ENCODE measurements at regions not wholly inside any gene's neighbourhood (a gene's known extent, or its start where the extent isn't known, plus 50 kb on each side); places are given as distances from the start of the nearest gene placed in this dataset.
"Not testable (repeated sequence)": the region's sequence is repeated elsewhere in the genome, so short reads cannot be mapped to it uniquely, and the experiment has no call there.

GRCh38 chr4:49233346-49233745, 247.3 kb downstream of the CWH43 start:
- not testable (repeated sequence) for H2BK5ac ChIP-seq (ENCODE audit: low read length); H3K4ac ChIP-seq (ENCODE audit: low read depth, low read length); H3K27me3 ChIP-seq (ENCODE audit: insufficient read depth, low read length, poor library complexity); H2AK5ac ChIP-seq (ENCODE audit: low read length); H3K4me2 ChIP-seq (ENCODE audit: low read length); H3K27ac ChIP-seq (ENCODE audit: low read depth, low read length); H3K9ac ChIP-seq (ENCODE audit: low read length); H3K79me1 ChIP-seq (ENCODE audit: low read length); H3K79me2 ChIP-seq (ENCODE audit: control insufficient read depth, insufficient read depth, low read length); H3K23ac ChIP-seq (ENCODE audit: low read length); H2BK120ac ChIP-seq (ENCODE audit: low read depth, low read length); H3K4me1 ChIP-seq (ENCODE audit: control insufficient read depth, low read depth, low read length); H4K5ac ChIP-seq (ENCODE audit: low read length); H3K56ac ChIP-seq (ENCODE audit: low read length); H3K18ac ChIP-seq (ENCODE audit: low read length); H3K4me3 ChIP-seq (ENCODE audit: low read length); H2BK15ac ChIP-seq (replicated peaks; ENCODE audit: low read depth); H4K8ac ChIP-seq (ENCODE audit: low read depth, low read length); DNase-seq; H3K36me3 ChIP-seq (ENCODE audit: control insufficient read depth, insufficient read depth, low read length)
- no CpG with 5 or more reads among the region's 3 CpGs for WGBS (ENCODE audit: extremely low coverage, insufficient coverage, low lambda C conversion rate)

- H3K9ac ChIP-seq (ENCODE audit: low read length); H3K18ac ChIP-seq (ENCODE audit: low read length); H3K79me2 ChIP-seq (ENCODE audit: control insufficient read depth, insufficient read depth, low read length); H3K23ac ChIP-seq (ENCODE audit: low read length); H3K56ac ChIP-seq (ENCODE audit: low read length); H3K27ac ChIP-seq (ENCODE audit: low read depth, low read length); H3K4ac ChIP-seq (ENCODE audit: low read depth, low read length); H3K4me2 ChIP-seq (ENCODE audit: low read length); H4K8ac ChIP-seq (ENCODE audit: low read depth, low read length); DNase-seq; H3K4me1 ChIP-seq (ENCODE audit: control insufficient read depth, low read depth, low read length); H3K27me3 ChIP-seq (ENCODE audit: insufficient read depth, low read length, poor library complexity); H3K79me1 ChIP-seq (ENCODE audit: low read length); H4K5ac ChIP-seq (ENCODE audit: low read length); H2BK120ac ChIP-seq (ENCODE audit: low read depth, low read length); H3K4me3 ChIP-seq (ENCODE audit: low read length); H3K36me3 ChIP-seq (ENCODE audit: control insufficient read depth, insufficient read depth, low read length); H2BK5ac ChIP-seq (ENCODE audit: low read length); H2AK5ac ChIP-seq (ENCODE audit: low read length); H2BK15ac ChIP-seq (replicated peaks; ENCODE audit: low read depth): not testable (repeated sequence)
- WGBS (ENCODE audit: extremely low coverage, insufficient coverage, low lambda C conversion rate): no CpG with 5 or more reads among the region's 1 CpG
Observed at GRCh38 chr4:49233749-49234148, 247.7 kb downstream of the CWH43 start.

- DNase-seq; H2BK5ac ChIP-seq (ENCODE audit: low read length); H2BK15ac ChIP-seq (replicated peaks; ENCODE audit: low read depth); H3K27me3 ChIP-seq (ENCODE audit: insufficient read depth, low read length, poor library complexity); H3K56ac ChIP-seq (ENCODE audit: low read length); H2BK120ac ChIP-seq (ENCODE audit: low read depth, low read length); H3K79me1 ChIP-seq (ENCODE audit: low read length); H3K18ac ChIP-seq (ENCODE audit: low read length); H3K4me3 ChIP-seq (ENCODE audit: low read length); H3K4me1 ChIP-seq (ENCODE audit: control insufficient read depth, low read depth, low read length); H3K9ac ChIP-seq (ENCODE audit: low read length); H3K79me2 ChIP-seq (ENCODE audit: control insufficient read depth, insufficient read depth, low read length); H3K4ac ChIP-seq (ENCODE audit: low read depth, low read length); H3K27ac ChIP-seq (ENCODE audit: low read depth, low read length); H3K4me2 ChIP-seq (ENCODE audit: low read length); H4K5ac ChIP-seq (ENCODE audit: low read length); H4K8ac ChIP-seq (ENCODE audit: low read depth, low read length); H3K23ac ChIP-seq (ENCODE audit: low read length); H2AK5ac ChIP-seq (ENCODE audit: low read length); H3K36me3 ChIP-seq (ENCODE audit: control insufficient read depth, insufficient read depth, low read length): not testable (repeated sequence)
- WGBS (ENCODE audit: extremely low coverage, insufficient coverage, low lambda C conversion rate): no CpG with 5 or more reads among the region's 3 CpGs
Observed at GRCh38 chr4:49234382-49234781, 248.3 kb downstream of the CWH43 start.

- H3K9ac ChIP-seq (ENCODE audit: low read length); H3K4me2 ChIP-seq (ENCODE audit: low read length); H3K79me1 ChIP-seq (ENCODE audit: low read length); H3K4ac ChIP-seq (ENCODE audit: low read depth, low read length); H3K4me3 ChIP-seq (ENCODE audit: low read length); H4K5ac ChIP-seq (ENCODE audit: low read length); H3K27ac ChIP-seq (ENCODE audit: low read depth, low read length); H3K4me1 ChIP-seq (ENCODE audit: control insufficient read depth, low read depth, low read length); H3K36me3 ChIP-seq (ENCODE audit: control insufficient read depth, insufficient read depth, low read length); H2BK15ac ChIP-seq (replicated peaks; ENCODE audit: low read depth); H4K8ac ChIP-seq (ENCODE audit: low read depth, low read length); H3K56ac ChIP-seq (ENCODE audit: low read length); H3K79me2 ChIP-seq (ENCODE audit: control insufficient read depth, insufficient read depth, low read length); H2BK5ac ChIP-seq (ENCODE audit: low read length); H3K27me3 ChIP-seq (ENCODE audit: insufficient read depth, low read length, poor library complexity); H2BK120ac ChIP-seq (ENCODE audit: low read depth, low read length); H3K18ac ChIP-seq (ENCODE audit: low read length); H3K23ac ChIP-seq (ENCODE audit: low read length); DNase-seq; H2AK5ac ChIP-seq (ENCODE audit: low read length): not testable (repeated sequence)
- WGBS (ENCODE audit: extremely low coverage, insufficient coverage, low lambda C conversion rate): no CpG with 5 or more reads among the region's 8 CpGs
Observed at GRCh38 chr4:49235413-49236160, 249.5 kb downstream of the CWH43 start.

GRCh38 chr4:49236474-49236873, 250.4 kb downstream of the CWH43 start:
- H3K23ac ChIP-seq (ENCODE audit: low read length); H3K4me3 ChIP-seq (ENCODE audit: low read length); H3K56ac ChIP-seq (ENCODE audit: low read length); H2AK5ac ChIP-seq (ENCODE audit: low read length); H3K27me3 ChIP-seq (ENCODE audit: insufficient read depth, low read length, poor library complexity); H3K79me2 ChIP-seq (ENCODE audit: control insufficient read depth, insufficient read depth, low read length); H3K27ac ChIP-seq (ENCODE audit: low read depth, low read length); DNase-seq; H2BK15ac ChIP-seq (replicated peaks; ENCODE audit: low read depth); H3K4me1 ChIP-seq (ENCODE audit: control insufficient read depth, low read depth, low read length); H3K4me2 ChIP-seq (ENCODE audit: low read length); H3K79me1 ChIP-seq (ENCODE audit: low read length); H3K18ac ChIP-seq (ENCODE audit: low read length); H3K4ac ChIP-seq (ENCODE audit: low read depth, low read length); H4K8ac ChIP-seq (ENCODE audit: low read depth, low read length); H3K9ac ChIP-seq (ENCODE audit: low read length); H2BK5ac ChIP-seq (ENCODE audit: low read length); H3K36me3 ChIP-seq (ENCODE audit: control insufficient read depth, insufficient read depth, low read length); H2BK120ac ChIP-seq (ENCODE audit: low read depth, low read length); H4K5ac ChIP-seq (ENCODE audit: low read length): not testable (repeated sequence)
- WGBS (ENCODE audit: extremely low coverage, insufficient coverage, low lambda C conversion rate): no CpG with 5 or more reads among the region's 3 CpGs

- H3K27ac ChIP-seq (ENCODE audit: low read depth, low read length); H2AK5ac ChIP-seq (ENCODE audit: low read length): not testable (repeated sequence)
Observed at GRCh38 chr4:49241295-49241694, 255.2 kb downstream of the CWH43 start.

More at GRCh38 chr4:49241295-49241694, 255.2 kb downstream of the CWH43 start:
- not testable (repeated sequence) for H3K4me3 ChIP-seq (ENCODE audit: low read length); H3K4me2 ChIP-seq (ENCODE audit: low read length); H3K9ac ChIP-seq (ENCODE audit: low read length); H4K8ac ChIP-seq (ENCODE audit: low read depth, low read length); H3K79me1 ChIP-seq (ENCODE audit: low read length); H3K27me3 ChIP-seq (ENCODE audit: insufficient read depth, low read length, poor library complexity); DNase-seq; H3K23ac ChIP-seq (ENCODE audit: low read length); H4K5ac ChIP-seq (ENCODE audit: low read length); H2BK5ac ChIP-seq (ENCODE audit: low read length); H2BK15ac ChIP-seq (replicated peaks; ENCODE audit: low read depth); H2BK120ac ChIP-seq (ENCODE audit: low read depth, low read length); H3K79me2 ChIP-seq (ENCODE audit: control insufficient read depth, insufficient read depth, low read length); H3K4me1 ChIP-seq (ENCODE audit: control insufficient read depth, low read depth, low read length); H3K18ac ChIP-seq (ENCODE audit: low read length); H3K36me3 ChIP-seq (ENCODE audit: control insufficient read depth, insufficient read depth, low read length); H3K4ac ChIP-seq (ENCODE audit: low read depth, low read length); H3K56ac ChIP-seq (ENCODE audit: low read length)
- WGBS (ENCODE audit: extremely low coverage, insufficient coverage, low lambda C conversion rate): no CpG with 5 or more reads among the region's 2 CpGs
